Calu3 (cell line): ENCODE measurements at regions not wholly inside any gene's neighbourhood (a gene's known extent, or its start where the extent isn't known, plus 50 kb on each side); places are given as distances from the start of the nearest gene placed in this dataset.
A peak's percentile ranks its signal among the peaks of the same experiment; 100 is the strongest.

Experiments used
- BruUV-seq: library from RNA; stranded (reverse); fragments of 400-500 nt; replicated peaks from 2 replicates; lab custom pipeline; 2021; lab: Mats Ljungman, UMichigan
- CTCF ChIA-PET: fragments of 300-600 bp; sonication (Branson Sonifier 250); formaldehyde crosslinking; loops from one replicate; lab custom pipeline; 2022; ENCODE audit warnings: antibody characterized with exemption; lab: Charles Lee
- DNase-seq: peaks from one replicate; pipeline ENCODE4 v3.0.0; 2022
- H3K27ac Mint-ChIP-seq: one replicate; pipeline ENCODE4 v1.8.0; 2022; ENCODE audit warnings: mixed read lengths; ENCODE audit not compliant: unreplicated experiment
- H3K27me3 Mint-ChIP-seq: one replicate; pipeline ENCODE4 v1.8.0; 2022; ENCODE audit warnings: mixed read lengths; ENCODE audit not compliant: unreplicated experiment
- H3K36me3 Mint-ChIP-seq: one replicate; pipeline ENCODE4 v1.8.0; 2022; ENCODE audit warnings: mild to moderate bottlenecking, moderate library complexity, mixed read lengths; ENCODE audit not compliant: insufficient read depth, unreplicated experiment
- H3K4me1 Mint-ChIP-seq: one replicate; pipeline ENCODE4 v1.8.0; 2022; ENCODE audit warnings: mild to moderate bottlenecking, low read depth, mixed read lengths; ENCODE audit not compliant: unreplicated experiment
- H3K4me3 Mint-ChIP-seq: one replicate; pipeline ENCODE4 v1.8.0; 2022; ENCODE audit warnings: mild to moderate bottlenecking, low read depth, moderate library complexity, mixed read lengths; ENCODE audit not compliant: unreplicated experiment
- H3K9me3 Mint-ChIP-seq: one replicate; pipeline ENCODE4 v1.8.0; 2022; ENCODE audit warnings: low read depth, mixed read lengths; ENCODE audit not compliant: unreplicated experiment
- CTCF ChIP-seq: fragments of 200-600 bp; IDR thresholded peaks from one replicate; pipeline ENCODE4 v1.8.0; 2022; ENCODE audit warnings: antibody characterized with exemption; ENCODE audit not compliant: unreplicated experiment
- intact Hi-C: fragments of 100-400 bp; cut with micrococcal nuclease; formaldehyde crosslinking; loops from one replicate; pipeline ENCODE4 v1.10.0; 2022; ENCODE audit not compliant: unreplicated experiment

DNA sequence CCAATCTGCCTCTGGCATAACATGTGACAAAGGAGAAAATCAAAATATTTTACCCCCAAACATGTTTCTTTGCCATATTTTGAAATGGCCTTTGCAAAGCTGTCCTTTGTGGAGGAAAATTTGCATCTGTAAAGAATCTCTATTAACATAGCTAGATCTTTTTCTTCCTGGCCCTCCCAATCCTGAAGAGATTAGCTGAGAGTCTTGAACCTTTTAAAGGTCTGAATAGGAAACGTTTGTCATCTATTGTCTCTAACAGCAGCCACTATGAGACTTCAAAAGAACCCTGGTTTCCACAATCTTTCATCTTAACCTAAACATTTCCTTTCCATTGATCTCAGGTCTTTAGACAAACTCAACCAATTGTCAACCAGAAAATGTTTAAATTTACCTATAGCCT is 520.9 kb upstream of the TGFBR2 start:
- H3K36me3 Mint-ChIP-seq, result no peaks in the 10 kb centered on the region
- no peaks in the 10 kb centered on the region for H3K27me3 Mint-ChIP-seq
- no peak for DNase-seq
- no peak overlapping the region for H3K27ac Mint-ChIP-seq
- no TSS peak for BruUV-seq
- TF ChIP-seq CTCF, result no peak
- H3K4me3 Mint-ChIP-seq, result no peak overlapping the region
- CTCF ChIA-PET, result no interaction called here
- intact Hi-C loops, result no loop called here
- peaks cover 12% of the 10 kb centered on the region for H3K4me1 Mint-ChIP-seq
- no peaks in the 10 kb centered on the region for H3K9me3 Mint-ChIP-seq

DNA sequence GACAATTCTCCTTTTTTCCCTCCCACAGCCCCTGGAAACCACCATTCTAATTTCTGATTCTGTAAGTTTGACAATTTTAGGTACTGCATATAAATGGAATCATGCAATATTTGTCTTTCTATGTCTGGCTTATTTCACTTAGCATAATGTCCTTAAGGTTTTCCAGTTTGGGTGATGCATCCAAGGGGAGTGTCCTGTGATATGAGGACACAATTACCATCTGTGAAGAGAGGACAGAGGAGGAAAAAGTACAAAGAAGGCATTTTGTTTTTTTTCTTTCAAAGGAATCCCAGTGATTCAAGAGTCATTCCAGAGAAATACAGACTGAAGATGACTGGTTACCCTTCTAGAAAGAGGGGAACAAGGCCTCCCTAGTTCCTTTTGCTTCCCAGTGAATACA is 514.7 kb upstream of the TGFBR2 start:
- intact Hi-C loops, result no loop called here
- Mint-ChIP-seq H3K27ac (no peak overlapping the region), H3K4me3 (no peak overlapping the region), H3K9me3 (no peaks in the 10 kb centered on the region), H3K4me1 (no peaks in the 10 kb centered on the region), H3K36me3 (no peaks in the 10 kb centered on the region), H3K27me3 (no peaks in the 10 kb centered on the region)
- CTCF ChIA-PET, result no interaction called here
- no peak for DNase-seq
- no peak for TF ChIP-seq CTCF
- BruUV-seq, result no TSS peak

- Mint-ChIP-seq H3K9me3 (no peaks in the 10 kb centered on the region), H3K27me3 (no peaks in the 10 kb centered on the region), H3K27ac (no peak overlapping the region), H3K4me1 (peaks cover 22% of the 10 kb centered on the region), H3K36me3 (no peaks in the 10 kb centered on the region), H3K4me3 (no peak overlapping the region)
- DNase-seq, result no peak
- CTCF ChIA-PET, result interaction anchor here (0.7 kb wide), 1 partner anchor 102 kb away, joined by 3 read pairs; no protein-coding TSS in a partner anchor
- BruUV-seq, result no TSS peak
- intact Hi-C loops, result loop anchor here (5.0 kb wide), 1 partner anchor 55 kb away; no protein-coding TSS in a partner anchor
- no peak for TF ChIP-seq CTCF
These were observed 509.3 kb upstream of the TGFBR2 start for GRCh38 chr3:30097022-30097650.

DNA sequence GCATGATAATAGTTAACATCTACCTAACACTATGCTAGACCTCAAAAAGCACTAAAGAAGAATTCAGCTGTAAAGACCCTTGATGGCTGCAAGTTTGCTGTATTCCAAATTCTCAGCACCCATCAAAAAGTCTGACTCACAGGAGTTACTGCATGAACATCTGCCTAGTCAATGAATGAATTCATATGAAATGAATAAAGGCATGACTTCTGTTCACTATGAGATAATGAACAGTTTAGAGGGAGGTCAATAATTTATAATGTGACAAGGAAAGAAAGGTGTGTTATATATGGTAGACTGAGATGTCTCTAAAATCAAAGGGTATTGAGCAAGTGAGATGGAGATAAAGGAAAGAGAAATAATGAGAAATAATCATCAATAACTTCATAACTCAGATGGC is 508.2 kb upstream of the TGFBR2 start:
- no peaks in the 10 kb centered on the region for H3K27me3 Mint-ChIP-seq
- intact Hi-C loops, result loop anchor here (5.0 kb wide), 1 partner anchor 56 kb away; no protein-coding TSS in a partner anchor
- no peak overlapping the region for H3K4me3 Mint-ChIP-seq
- no peak for DNase-seq
- TF ChIP-seq CTCF, result no peak
- no peaks in the 10 kb centered on the region for H3K36me3 Mint-ChIP-seq
- peak overlapping the region; percentile 5 for H3K27ac Mint-ChIP-seq
- peaks cover 23% of the 10 kb centered on the region for H3K4me1 Mint-ChIP-seq
- no TSS peak for BruUV-seq
- H3K9me3 Mint-ChIP-seq, result no peaks in the 10 kb centered on the region
- CTCF ChIA-PET, result interaction anchor here (0.5 to 0.7 kb wide), 2 partner anchors 101 to 538 kb away, joined by 3 read pairs; no protein-coding TSS in a partner anchor
